GM12864 (cell line): ENCODE measurements at regions not wholly inside any gene's neighbourhood (a gene's known extent, or its start where the extent isn't known, plus 50 kb on each side); places are given as distances from the start of the nearest gene placed in this dataset.

ENCODE experiments used
- DNase-seq: peaks from one replicate; pipeline ENCODE4 v3.0.0-alpha.2; 2011; ENCODE audit warnings: low read depth
- H3K4me3 ChIP-seq: 2 replicates; pipeline ENCODE4 v1.5.1; 2011; ENCODE audit warnings: mild to moderate bottlenecking, low read depth, low read length, control low read depth
- CTCF ChIP-seq: IDR thresholded peaks from 2 replicates; pipeline ENCODE4 v1.5.1; 2011; ENCODE audit warnings: low read depth, mild to moderate bottlenecking, moderate library complexity, low read length, control low read depth, inconsistent platforms; ENCODE audit errors: missing control alignments

GRCh38 chr16:6903671-6904070, 429.0 kb upstream of the RBFOX1 start:
- H3K4me3 ChIP-seq, result no peak overlapping the region
- DNase-seq, result no peak
- TF ChIP-seq CTCF, result no peak

- H3K4me3 ChIP-seq, result no peak overlapping the region
- no peak for DNase-seq
- no peak for TF ChIP-seq CTCF
These were observed 433.7 kb upstream of the RBFOX1 start for GRCh38 chr16:6898896-6899295.

GRCh38 chr16:6897876-6898485, 434.7 kb upstream of the RBFOX1 start:
- DNase-seq, result no peak

GRCh38 chr16:6892966-6893365, 439.7 kb upstream of the RBFOX1 start:
- no peak overlapping the region for H3K4me3 ChIP-seq
- no peak for TF ChIP-seq CTCF
- no peak for DNase-seq

More at GRCh38 chr16:6897876-6898485, 434.7 kb upstream of the RBFOX1 start:
- no peak overlapping the region for H3K4me3 ChIP-seq
- TF ChIP-seq CTCF, result no peak

GRCh38 chr16:6891496-6891895, 441.1 kb upstream of the RBFOX1 start:
- no peak for DNase-seq
- no peak for TF ChIP-seq CTCF
- no peak overlapping the region for H3K4me3 ChIP-seq

GRCh38 chr16:6888531-6888930, 444.1 kb upstream of the RBFOX1 start:
- no peak for TF ChIP-seq CTCF
- no peak for DNase-seq
- no peak overlapping the region for H3K4me3 ChIP-seq

GRCh38 chr16:6884002-6884401, 448.6 kb upstream of the RBFOX1 start:
- DNase-seq, result no peak
- no peak for TF ChIP-seq CTCF
- no peak overlapping the region for H3K4me3 ChIP-seq
